Epithelial cell of esophagus (primary cell): ENCODE measurements at regions not wholly inside any gene's neighbourhood (a gene's known extent, or its start where the extent isn't known, plus 50 kb on each side); places are given as distances from the start of the nearest gene placed in this dataset.

ENCODE experiments used
- DNase-seq: peaks from one replicate; pipeline ENCODE4 v3.0.0; 2010; ENCODE audit warnings: low read depth
- H3K4me3 ChIP-seq: 2 replicates; pipeline ENCODE4 v1.5.1; 2011; ENCODE audit warnings: mild to moderate bottlenecking, low read length, control low read depth
- TF ChIP-seq, protein P1 (sequence below): IDR thresholded peaks from 2 replicates; pipeline ENCODE4 v1.5.1; 2011; ENCODE audit warnings: low read depth, mild to moderate bottlenecking, low read length, control low read depth, inconsistent platforms; ENCODE audit not compliant: insufficient read depth; ENCODE audit errors: missing control alignments

DNA sequence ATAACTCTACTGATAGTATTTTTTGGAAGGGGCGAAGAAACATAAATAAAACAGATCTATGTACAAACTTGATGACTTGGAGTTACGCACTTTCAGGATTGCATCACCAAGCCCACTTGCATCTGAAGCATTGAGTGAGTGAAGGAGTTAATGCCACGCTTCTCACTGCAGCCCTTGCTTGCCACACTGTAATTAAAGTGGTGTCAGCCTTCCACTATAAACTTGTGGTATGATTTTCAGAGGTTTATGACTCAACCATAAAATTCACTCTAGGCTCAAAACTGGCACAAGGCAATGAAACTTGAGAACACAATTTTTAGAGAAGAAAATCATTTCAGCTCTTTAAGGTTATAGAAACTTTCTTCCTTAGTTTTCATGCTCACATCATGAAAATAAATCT is 93.9 kb upstream of the PRMT6 start:
- TF ChIP-seq, protein P1, sequence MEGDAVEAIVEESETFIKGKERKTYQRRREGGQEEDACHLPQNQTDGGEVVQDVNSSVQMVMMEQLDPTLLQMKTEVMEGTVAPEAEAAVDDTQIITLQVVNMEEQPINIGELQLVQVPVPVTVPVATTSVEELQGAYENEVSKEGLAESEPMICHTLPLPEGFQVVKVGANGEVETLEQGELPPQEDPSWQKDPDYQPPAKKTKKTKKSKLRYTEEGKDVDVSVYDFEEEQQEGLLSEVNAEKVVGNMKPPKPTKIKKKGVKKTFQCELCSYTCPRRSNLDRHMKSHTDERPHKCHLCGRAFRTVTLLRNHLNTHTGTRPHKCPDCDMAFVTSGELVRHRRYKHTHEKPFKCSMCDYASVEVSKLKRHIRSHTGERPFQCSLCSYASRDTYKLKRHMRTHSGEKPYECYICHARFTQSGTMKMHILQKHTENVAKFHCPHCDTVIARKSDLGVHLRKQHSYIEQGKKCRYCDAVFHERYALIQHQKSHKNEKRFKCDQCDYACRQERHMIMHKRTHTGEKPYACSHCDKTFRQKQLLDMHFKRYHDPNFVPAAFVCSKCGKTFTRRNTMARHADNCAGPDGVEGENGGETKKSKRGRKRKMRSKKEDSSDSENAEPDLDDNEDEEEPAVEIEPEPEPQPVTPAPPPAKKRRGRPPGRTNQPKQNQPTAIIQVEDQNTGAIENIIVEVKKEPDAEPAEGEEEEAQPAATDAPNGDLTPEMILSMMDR, result no peak
- H3K4me3 ChIP-seq, result no peak overlapping the region
- no peak for DNase-seq

DNA sequence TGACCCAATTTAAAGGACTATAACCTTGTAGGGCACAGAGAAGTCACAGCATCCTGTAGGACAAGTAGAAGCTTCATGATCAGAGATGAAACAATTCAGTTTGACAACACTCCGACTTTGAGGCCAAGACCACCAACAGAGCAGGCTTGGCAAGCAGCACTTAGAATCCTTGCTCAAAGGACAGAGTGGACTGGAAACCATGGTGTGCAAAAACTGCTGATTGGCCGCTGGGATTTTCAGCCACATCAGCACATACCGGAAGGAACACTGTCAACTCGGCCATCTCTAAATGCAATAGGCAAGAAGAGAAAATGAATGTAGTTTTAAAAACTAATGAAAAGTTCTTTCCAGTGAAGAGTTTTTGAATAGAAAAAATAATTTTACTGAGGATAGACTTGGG is 92.0 kb upstream of the PRMT6 start:
- no peak overlapping the region for H3K4me3 ChIP-seq
- TF ChIP-seq, protein P1, result no peak
- DNase-seq, result no peak

DNA sequence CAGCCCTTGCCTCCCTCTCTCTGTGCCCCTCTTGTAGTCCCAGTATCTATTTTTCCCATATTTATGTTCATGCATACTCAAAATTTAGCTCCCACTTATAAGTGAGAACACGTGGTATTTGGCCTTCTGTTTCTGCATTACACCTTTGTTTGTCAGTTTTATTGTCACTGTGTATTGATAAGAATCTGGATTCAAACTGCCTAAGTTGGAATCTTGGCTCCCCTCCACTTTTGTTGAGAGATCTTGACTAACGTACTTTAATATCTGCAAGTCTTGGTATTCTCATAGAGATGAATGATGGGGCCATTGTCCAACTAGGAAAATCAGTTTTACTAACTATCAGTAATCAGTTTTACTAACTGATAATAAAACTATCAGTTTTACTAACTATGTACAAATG is 87.8 kb upstream of the PRMT6 start:
- H3K4me3 ChIP-seq, result no peak overlapping the region
- TF ChIP-seq, protein P1, result no peak

DNA sequence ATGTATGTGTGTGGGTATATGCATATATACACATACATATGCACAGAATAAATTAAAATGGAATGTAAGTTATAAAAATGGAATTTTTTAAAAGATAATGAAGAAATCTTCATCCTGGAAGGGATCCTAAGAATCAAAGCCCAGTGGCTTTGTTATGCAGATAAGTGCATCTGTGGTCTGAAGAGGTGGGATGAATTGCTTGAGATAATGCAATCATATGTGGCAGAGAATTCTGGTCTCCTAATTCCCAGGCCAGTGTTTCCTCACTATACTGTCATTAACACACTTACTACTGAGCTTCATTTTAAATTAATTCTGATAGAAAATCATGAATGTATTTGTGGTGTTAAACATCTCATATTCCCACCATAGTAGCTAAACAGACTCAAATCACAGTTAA is 86.7 kb upstream of the PRMT6 start:
- no peak for DNase-seq
- TF ChIP-seq, protein P1, result no peak
- H3K4me3 ChIP-seq, result no peak overlapping the region

More for the DNA sequence above, 87.8 kb upstream of the PRMT6 start:
- DNase-seq, result no peak

DNA sequence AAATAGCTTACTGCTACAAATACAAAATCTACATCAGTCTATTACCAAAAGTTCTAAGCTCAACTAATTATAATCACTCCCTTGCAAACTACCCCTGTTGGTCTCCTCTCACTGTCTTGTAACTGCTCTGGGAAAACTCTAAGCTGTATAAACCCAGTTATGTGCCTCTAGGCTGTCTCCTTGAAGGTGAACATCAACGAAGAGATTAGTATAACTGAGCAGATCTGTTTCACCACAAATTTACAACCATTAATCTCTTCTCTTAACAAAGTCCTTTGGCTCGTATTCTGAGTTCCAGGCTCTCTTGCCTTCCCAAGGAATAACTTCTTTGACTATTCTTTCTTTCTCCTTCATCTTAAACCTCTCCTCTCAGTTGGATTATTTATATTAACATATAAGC is 84.4 kb upstream of the PRMT6 start:
- DNase-seq, result no peak
- TF ChIP-seq, protein P1, result no peak
- H3K4me3 ChIP-seq, result no peak overlapping the region

DNA sequence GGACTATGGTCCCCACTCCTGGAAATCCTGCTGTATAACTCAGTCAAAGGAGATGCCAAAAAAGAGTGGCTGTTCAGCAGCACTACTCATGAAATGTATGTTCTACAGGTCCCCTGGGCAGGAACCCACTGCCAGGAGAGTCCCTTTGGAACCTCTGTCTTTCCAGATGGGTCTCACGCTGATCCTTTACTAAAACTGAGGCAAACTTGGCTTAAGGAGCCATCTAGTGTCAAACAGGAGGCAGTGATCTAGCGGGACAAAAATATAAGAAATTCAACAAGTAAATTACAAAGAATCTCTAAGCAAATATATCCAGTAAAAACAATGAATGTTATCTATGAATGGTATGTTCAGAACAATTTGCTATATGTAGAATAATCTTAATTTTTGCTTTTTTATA is 80.5 kb upstream of the PRMT6 start:
- TF ChIP-seq, protein P1, result peak; percentile 19
- H3K4me3 ChIP-seq, result no peak overlapping the region
- DNase-seq, result no peak

DNA sequence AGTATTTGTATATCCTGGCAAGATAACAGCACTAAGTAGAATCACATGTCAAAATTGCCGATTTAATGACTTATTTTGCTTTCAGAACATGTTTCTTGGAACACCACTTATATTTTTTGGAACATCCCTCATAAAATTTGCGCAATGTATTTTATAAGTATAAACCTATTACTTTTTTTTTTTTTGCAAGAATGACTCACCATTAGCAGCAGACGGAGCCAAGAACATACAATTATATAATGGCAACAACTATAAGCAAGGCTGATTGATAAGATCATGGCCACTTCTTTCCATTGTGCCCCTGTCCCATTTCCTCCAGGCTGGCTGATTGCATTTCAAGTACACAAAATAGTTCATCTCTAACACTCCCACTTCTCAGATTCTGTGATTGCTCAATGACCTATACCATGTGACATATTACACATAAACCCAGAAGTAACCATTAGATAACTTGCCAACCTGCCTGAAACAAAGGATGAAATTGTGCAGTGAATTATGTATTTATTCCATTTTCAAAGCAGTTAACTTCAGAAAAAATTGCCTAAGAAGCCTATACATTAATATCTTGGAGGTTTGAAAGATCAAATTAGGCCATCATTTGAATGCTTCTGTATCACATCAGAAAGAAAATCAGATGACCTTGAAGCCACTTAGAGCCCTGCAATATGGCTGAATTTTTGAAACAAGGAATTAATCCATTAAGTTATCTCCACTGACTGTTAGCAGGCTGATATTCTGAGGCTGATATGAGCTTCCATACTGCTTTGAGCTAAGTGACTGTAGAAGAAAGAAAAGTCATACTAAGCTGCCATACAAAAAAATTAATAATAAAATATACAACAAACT is 77.8 kb upstream of the PRMT6 start:
- TF ChIP-seq, protein P1, result no peak
- DNase-seq, result peak; percentile 57
- no peak overlapping the region for H3K4me3 ChIP-seq
